ENCODE measurements at regions not wholly inside any gene's neighbourhood (a gene's known extent, or its start where the extent isn't known, plus 50 kb on each side); places are given as distances from the start of the nearest gene placed in this dataset.

- DNase-seq, result no peak
Measured at GRCh38 chr14:36028218-36028617, 148.3 kb downstream of the PTCSC3 start.

GRCh38 chr14:36027354-36027753 lies 149.2 kb downstream of the PTCSC3 start:
- DNase-seq, result no peak

- DNase-seq, result no peak
Measured at GRCh38 chr14:36022765-36023410, 153.6 kb downstream of the PTCSC3 start.

GRCh38 chr14:36021591-36022320 lies 154.8 kb downstream of the PTCSC3 start:
- no peak for DNase-seq

- DNase-seq, result no peak
Measured at GRCh38 chr14:36021030-36021422, 155.5 kb downstream of the PTCSC3 start.

GRCh38 chr14:36020120-36021029 lies 156.1 kb downstream of the PTCSC3 start:
- no peak for DNase-seq

GRCh38 chr14:36019126-36019525 lies 157.4 kb downstream of the PTCSC3 start:
- DNase-seq, result no peak

GRCh38 chr14:36014236-36014635 lies 162.3 kb downstream of the PTCSC3 start:
- no peak for DNase-seq

- DNase-seq, result no peak
Measured at GRCh38 chr14:36013483-36013882, 163.0 kb downstream of the PTCSC3 start.

- DNase-seq, result no peak
Measured at GRCh38 chr14:36012621-36013020, 163.9 kb downstream of the PTCSC3 start.

- DNase-seq, result no peak
Measured at GRCh38 chr14:36009643-36010042, 166.9 kb downstream of the PTCSC3 start.

GRCh38 chr14:36006623-36007022 lies 169.9 kb downstream of the PTCSC3 start:
- DNase-seq, result no peak

- no peak for DNase-seq
Measured at GRCh38 chr14:36005670-36006069, 170.9 kb downstream of the PTCSC3 start.

GRCh38 chr14:36001936-36002335 lies 174.6 kb downstream of the PTCSC3 start:
- no peak for DNase-seq

- no peak for DNase-seq
Measured at GRCh38 chr14:35999294-35999693, 173.2 kb downstream of the BRMS1L start.

- no peak for DNase-seq
Measured at GRCh38 chr14:35998303-35998702, 172.2 kb downstream of the BRMS1L start.

GRCh38 chr14:35993684-35993960 lies 167.5 kb downstream of the BRMS1L start:
- no peak for DNase-seq

- DNase-seq, result no peak
Measured at GRCh38 chr14:35992816-35993683, 166.9 kb downstream of the BRMS1L start.

- no peak for DNase-seq
Measured at GRCh38 chr14:35991356-35991755, 165.2 kb downstream of the BRMS1L start.

GRCh38 chr14:35989736-35990135 lies 163.6 kb downstream of the BRMS1L start:
- DNase-seq, result no peak

- no peak for DNase-seq
Measured at GRCh38 chr14:35988972-35989690, 163.0 kb downstream of the BRMS1L start.

- DNase-seq, result no peak
Measured at GRCh38 chr14:35988550-35988949, 162.4 kb downstream of the BRMS1L start.

All from stimulated activated CD4-positive, alpha-beta T cell treated with anti-CD3 and anti-CD28 coated beads, Interleukin-1b, Interleukin-23, amount 100 ng/mL, for 48 hours (primary cell).